Liver (tissue), 8 donors: ENCODE measurements at regions not wholly inside any gene's neighbourhood (a gene's known extent, or its start where the extent isn't known, plus 50 kb on each side); places are given as distances from the start of the nearest gene placed in this dataset.

Experiments used
- DNase-seq: peaks from one replicate; pipeline ENCODE4 v3.0.0-alpha.2; 2017; ENCODE audit warnings: low spot score
- H3K27ac ChIP-seq, 2 donors: one replicate each; pipeline ENCODE4 v1.7.0; 2013; ENCODE audit warnings: inconsistent platforms in 2 of 2, low read length in 2 of 2, control low read depth in 1 of 2, low read depth in 1 of 2, mild to moderate bottlenecking in 1 of 2
- H3K27me3 ChIP-seq, 4 donors: one replicate each; pipeline versions ENCODE4 v1.6.1 to v1.7.0; 2013; ENCODE audit warnings: low read length in 3 of 4, inconsistent platforms in 1 of 4, mild to moderate bottlenecking in 1 of 4, moderate library complexity in 1 of 4; ENCODE audit not compliant: control insufficient read depth in 4 of 4, insufficient read depth in 4 of 4
- H3K36me3 ChIP-seq, 4 donors: one replicate each; pipeline versions ENCODE4 v1.6.1 to v1.7.0; 2013; ENCODE audit warnings: low read length in 3 of 4, mild to moderate bottlenecking in 3 of 4, low read depth in 1 of 4, moderate library complexity in 1 of 4; ENCODE audit not compliant: control insufficient read depth in 4 of 4, insufficient read depth in 3 of 4
- H3K4me1 ChIP-seq, 4 donors: one replicate each; pipeline versions ENCODE4 v1.6.1 to v1.7.0; 2013; ENCODE audit warnings: low read length in 3 of 4, mild to moderate bottlenecking in 3 of 4, moderate library complexity in 1 of 4; ENCODE audit not compliant: control insufficient read depth in 4 of 4, insufficient read depth in 4 of 4
- H3K4me3 ChIP-seq, 3 donors: one replicate each; pipeline versions ENCODE4 v1.6.1 to v1.7.0; 2013; ENCODE audit warnings: low read length in 3 of 3, control low read depth in 1 of 3, low read depth in 1 of 3, mild to moderate bottlenecking in 1 of 3
- H3K9ac ChIP-seq, 2 donors: one replicate each; pipeline ENCODE4 v1.7.0; 2013; ENCODE audit warnings: low read length in 2 of 2, mild to moderate bottlenecking in 2 of 2, moderate library complexity in 2 of 2, control low read depth in 1 of 2, low read depth in 1 of 2
- H3K9me3 ChIP-seq, 4 donors: one replicate each; pipeline versions ENCODE4 v1.6.1 to v1.7.0; 2013; ENCODE audit warnings: low read length in 3 of 4; ENCODE audit not compliant: control insufficient read depth in 4 of 4
- ATF3 ChIP-seq: IDR thresholded peaks from 2 replicates; pipeline ENCODE4 v1.6.1; 2016; ENCODE audit warnings: antibody characterized with exemption
- CTCF ChIP-seq: fragments of 150-350 bp; IDR thresholded peaks from 2 replicates; pipeline ENCODE4 v1.5.1; 2017; ENCODE audit warnings: improper control_type of control experiment, low read depth, low read length; ENCODE audit not compliant: missing input control
- EGR1 ChIP-seq, 2 donors: IDR thresholded peaks; 2 replicates each; pipeline ENCODE4 v1.6.1; 2016 to 2018; ENCODE audit warnings: antibody characterized with exemption in 2 of 2, low read depth in 2 of 2
- GABPA ChIP-seq, 2 donors: IDR thresholded peaks in 1 of 2; conservative IDR thresholded peaks in 1 of 2; 2 replicates each; pipeline ENCODE4 v1.6.1; 2016; ENCODE audit warnings: antibody characterized with exemption in 2 of 2, mild to moderate bottlenecking in 1 of 2, moderate library complexity in 1 of 2
- HNF4A ChIP-seq, 2 donors: conservative IDR thresholded peaks; 2 replicates each; pipeline ENCODE4 v1.6.1; 2016; ENCODE audit warnings: antibody characterized with exemption in 2 of 2, mild to moderate bottlenecking in 2 of 2
- HNF4G ChIP-seq: IDR thresholded peaks from 2 replicates; pipeline ENCODE4 v1.6.1; 2016; ENCODE audit warnings: antibody characterized with exemption
- JUND ChIP-seq, 2 donors: IDR thresholded peaks; 2 replicates each; pipeline ENCODE4 v1.6.1; 2016; ENCODE audit warnings: antibody characterized with exemption in 2 of 2
- NR2F2 ChIP-seq: IDR thresholded peaks from 2 replicates; pipeline ENCODE4 v1.6.1; 2016; ENCODE audit warnings: antibody characterized with exemption
- RAD21 ChIP-seq, 2 donors: IDR thresholded peaks; 2 replicates each; pipeline ENCODE4 v1.6.1; 2016; ENCODE audit warnings: antibody characterized with exemption in 2 of 2, mild to moderate bottlenecking in 2 of 2
- REST ChIP-seq: IDR thresholded peaks from 2 replicates; pipeline ENCODE4 v1.6.1; 2016; ENCODE audit warnings: antibody characterized with exemption, mild to moderate bottlenecking
- RXRA ChIP-seq, 2 donors: IDR thresholded peaks; 2 replicates each; pipeline ENCODE4 v1.6.1; 2017 to 2018; ENCODE audit warnings: antibody characterized with exemption in 2 of 2, mild to moderate bottlenecking in 1 of 2
- SP1 ChIP-seq: IDR thresholded peaks from 2 replicates; pipeline ENCODE4 v1.6.1; 2018; ENCODE audit warnings: antibody characterized with exemption, mild to moderate bottlenecking
- TAF1 ChIP-seq: conservative IDR thresholded peaks from 2 replicates; pipeline ENCODE4 v1.6.1; 2016; ENCODE audit warnings: antibody characterized with exemption, mild to moderate bottlenecking
- YY1 ChIP-seq: IDR thresholded peaks from 2 replicates; pipeline ENCODE4 v1.6.1; 2016; ENCODE audit warnings: antibody characterized with exemption, mild to moderate bottlenecking
- ZBTB33 ChIP-seq: IDR thresholded peaks from 2 replicates; pipeline ENCODE4 v1.6.1; 2016; ENCODE audit warnings: antibody characterized with exemption
- WGBS: extraction: QIAGEN DNeasy Blood & Tissue Kit; methylation state at CpG from one replicate; pipeline ENCODE4 v1.1.7; 2013; 5-methylcytosine and 5-hydroxymethylcytosine counted together
- donor health status: healthy.
- donor health status: healthy.
- donor health status: healthy.
- donor health status: healthy.
- donor health status: healthy.

- DNase-seq, result no peak
- Histone ChIP-seq H3K27me3 (no peaks in the 10 kb centered on the region), H3K9ac (no peak overlapping the region), H3K27ac (no peak overlapping the region), H3K4me3 (no peak overlapping the region), H3K9me3 (no peaks in the 10 kb centered on the region), H3K36me3 (no peaks in the 10 kb centered on the region), H3K4me1 (no peaks in the 10 kb centered on the region)
- TF ChIP-seq SP1 (no peak), RXRA (IDR thresholded peaks at IDR 0.05) (no peak), GABPA (IDR thresholded peaks at IDR 0.05 in 1 of 2, conservative IDR thresholded peaks at IDR 0.05 in 1 of 2) (no peak), CTCF (no peak), JUND (IDR thresholded peaks at IDR 0.05) (no peak), ATF3 (no peak), RAD21 (IDR thresholded peaks at IDR 0.05) (no peak), TAF1 (no peak)
Measured at GRCh38 chr3:118408431-118408830, 626.2 kb downstream of the IGSF11 start.

GRCh38 chr3:118412503-118412902 lies 622.1 kb downstream of the IGSF11 start:
- no peak for DNase-seq
- no peaks in the 10 kb centered on the region for H3K4me1 ChIP-seq
- H3K27ac ChIP-seq, result no peak overlapping the region
- H3K9ac ChIP-seq, result no peak overlapping the region
- 70% methylated on average over 1 of the region's 1 CpG for WGBS
- no peaks in the 10 kb centered on the region for H3K27me3 ChIP-seq
- TF ChIP-seq RAD21 (IDR thresholded peaks at IDR 0.05), result no peak
- no peak for TF ChIP-seq REST
- no peak for TF ChIP-seq SP1
- TF ChIP-seq NR2F2, result no peak
- TF ChIP-seq JUND (IDR thresholded peaks at IDR 0.05), result no peak
- no peak for TF ChIP-seq EGR1 (IDR thresholded peaks at IDR 0.05; ENCODE audit: low read depth in 2 of 2)
- no peak for TF ChIP-seq GABPA (IDR thresholded peaks at IDR 0.05 in 1 of 2, conservative IDR thresholded peaks at IDR 0.05 in 1 of 2)
- no peak for TF ChIP-seq YY1
- no peak for TF ChIP-seq HNF4G
- no peak for TF ChIP-seq ZBTB33
- TF ChIP-seq HNF4A (conservative IDR thresholded peaks at IDR 0.05), result no peak
- no peaks in the 10 kb centered on the region for H3K36me3 ChIP-seq
- no peak overlapping the region for H3K4me3 ChIP-seq
- H3K9me3 ChIP-seq, result no peaks in the 10 kb centered on the region
